ENCODE measurements at regions not wholly inside any gene's neighbourhood (a gene's known extent, or its start where the extent isn't known, plus 50 kb on each side); places are given as distances from the start of the nearest gene placed in this dataset.

- peaks cover 59 to 65% of the 10 kb centered on the region in 2 experiments for H3K9me3 Mint-ChIP-seq
- no peaks in the 10 kb centered on the region for H3K79me1 ChIP-seq (ENCODE audit: insufficient read depth, low read depth, low read length, poor library complexity, severe bottlenecking)
- no peaks in the 10 kb centered on the region for H3K27me3 ChIP-seq (ENCODE audit: insufficient read depth, low read length)
- no peak overlapping the region for H2BK12ac ChIP-seq (ENCODE audit: insufficient read length, low read depth, low read length)
- H3K36me3 Mint-ChIP-seq (ENCODE audit: insufficient read depth in 1 of 3, low read depth in 3 of 3), result peaks cover 0 to 8% (median 0%) of the 10 kb centered on the region in 3 experiments; a peak in 3 of 7 replicates
- no peaks in the 10 kb centered on the region for H3K79me2 ChIP-seq (ENCODE audit: insufficient read depth, low read length)
- H3K27ac ChIP-seq (ENCODE audit: insufficient read length, low read depth, low read length), result no peak overlapping the region
- no peak overlapping the region for H3K4me2 ChIP-seq (ENCODE audit: insufficient read depth, insufficient read length, low read length)
- no peak overlapping the region for H3K56ac ChIP-seq (ENCODE audit: insufficient read length, low read depth, low read length)
- WGBS (ENCODE audit: extremely low coverage, insufficient read length, low lambda C conversion rate), result no CpG with 5 or more reads among the region's 3 CpGs
- no peaks in the 10 kb centered on the region for H4K20me1 ChIP-seq (ENCODE audit: control insufficient read depth, insufficient read depth, insufficient read length)
- no peaks in the 10 kb centered on the region for H3K27me3 Mint-ChIP-seq (ENCODE audit: low read depth)
- no peaks in the 10 kb centered on the region for H3K4me1 Mint-ChIP-seq
- no peak overlapping the region for H3T11ph ChIP-seq (ENCODE audit: low read length)
- no peak overlapping the region for H2BK5ac ChIP-seq (ENCODE audit: insufficient read length, low read length)
- H3K23me2 ChIP-seq (ENCODE audit: insufficient read length, low read depth, low read length, poor library complexity, severe bottlenecking), result no peaks in the 10 kb centered on the region
- H3K18ac ChIP-seq (ENCODE audit: insufficient read length, low read depth, low read length), result no peak overlapping the region
- no peak overlapping the region for H2BK20ac ChIP-seq (ENCODE audit: low read depth, low read length, poor library complexity, severe bottlenecking)
- no peaks in the 10 kb centered on the region for H3K4me1 ChIP-seq (ENCODE audit: insufficient read depth, low read length)
- H3K14ac ChIP-seq (ENCODE audit: insufficient read depth, low read length), result no peak overlapping the region
- no peak for TF ChIP-seq CTCF (conservative IDR thresholded peaks at IDR 0.05)
- no peak overlapping the region for H2BK15ac ChIP-seq (ENCODE audit: low read depth, low read length)
- H3K4ac ChIP-seq (ENCODE audit: low read depth, low read length), result no peak overlapping the region
- no peak overlapping the region for H2AFZ ChIP-seq (ENCODE audit: low read length)
- no peak overlapping the region for H2BK120ac ChIP-seq (ENCODE audit: low read depth, low read length, poor library complexity, severe bottlenecking)
- H4K5ac ChIP-seq (ENCODE audit: insufficient read length, low read depth, low read length), result no peak overlapping the region
- H3K27ac Mint-ChIP-seq, result no peak overlapping the region
- no peak overlapping the region for H2AK5ac ChIP-seq (ENCODE audit: insufficient read length, low read length)
- DNase-seq, result no peak
- peaks cover 26% of the 10 kb centered on the region for H3K9me3 ChIP-seq (ENCODE audit: control insufficient read depth, low read depth, low read length)
- H4K91ac ChIP-seq (ENCODE audit: insufficient read length, low read depth, low read length), result no peak overlapping the region
- no peak overlapping the region for H3K4me3 Mint-ChIP-seq
- H3K9ac ChIP-seq (ENCODE audit: extremely low read depth, insufficient read length, low read length), result no peak overlapping the region
- H4K8ac ChIP-seq (replicated peaks; ENCODE audit: insufficient read length, low read depth, low read length), result no peak overlapping the region
- H3K23ac ChIP-seq (ENCODE audit: insufficient read length, low read depth, low read length), result no peak overlapping the region
Observed at GRCh38 chrX:81708487-81708886, 506.6 kb downstream of the SH3BGRL start.

Measured in H9 (cell line).